NCI-H446 treated with DMSO at 0.1 percent for 48 hours (cell line): ENCODE measurements at regions not wholly inside any gene's neighbourhood (a gene's known extent, or its start where the extent isn't known, plus 50 kb on each side); places are given as distances from the start of the nearest gene placed in this dataset.
A peak's percentile ranks its signal among the peaks of the same experiment; 100 is the strongest.
"Not testable (repeated sequence)": the region's sequence is repeated elsewhere in the genome, so short reads cannot be mapped to it uniquely, and the experiment has no call there.

Experiments used
- DNase-seq: peaks from one replicate; lab custom pipeline; 2025; lab: John Stamatoyannopoulos, UW

DNA sequence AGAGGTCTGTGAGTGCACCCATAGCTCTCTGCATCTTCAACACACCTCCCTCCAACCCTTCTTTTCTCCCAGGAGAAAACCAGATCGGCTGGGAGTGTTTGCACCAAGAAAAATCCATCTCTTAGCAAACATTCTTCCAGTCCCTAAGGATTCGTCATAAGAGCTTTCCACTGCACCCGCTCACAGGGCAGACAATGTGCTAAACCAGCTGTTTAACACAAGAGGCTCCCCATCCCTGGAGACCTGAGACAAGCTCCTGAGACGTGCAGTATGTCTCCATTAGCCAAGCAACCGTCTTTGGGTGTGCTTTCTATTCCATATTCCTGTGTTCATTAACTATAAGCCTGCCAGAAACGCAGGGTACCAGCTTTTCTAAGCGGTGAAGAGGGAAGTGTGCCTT, 93.6 kb upstream of the ZNF462 start:
- no peak for DNase-seq

DNA sequence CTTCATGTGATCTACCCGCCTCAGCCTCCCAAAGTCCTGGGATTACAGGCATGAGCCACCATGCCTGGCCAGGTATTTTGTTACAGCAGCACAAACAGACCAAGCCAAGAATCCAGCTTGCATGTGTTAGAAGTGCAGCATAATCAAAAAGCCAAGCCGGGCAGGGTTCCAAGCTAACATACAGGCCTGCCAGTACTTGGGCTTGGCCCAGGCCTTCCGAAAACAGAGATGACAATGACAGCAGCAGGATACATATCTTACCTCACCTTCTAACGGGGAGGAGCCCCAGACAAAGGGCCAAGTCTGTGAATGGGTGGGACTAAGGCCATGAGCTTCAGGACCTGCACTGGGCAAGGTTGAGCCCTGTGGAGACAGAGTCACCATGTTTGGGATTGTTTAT, 91.4 kb upstream of the ZNF462 start:
- peak; percentile 42 for DNase-seq

DNA sequence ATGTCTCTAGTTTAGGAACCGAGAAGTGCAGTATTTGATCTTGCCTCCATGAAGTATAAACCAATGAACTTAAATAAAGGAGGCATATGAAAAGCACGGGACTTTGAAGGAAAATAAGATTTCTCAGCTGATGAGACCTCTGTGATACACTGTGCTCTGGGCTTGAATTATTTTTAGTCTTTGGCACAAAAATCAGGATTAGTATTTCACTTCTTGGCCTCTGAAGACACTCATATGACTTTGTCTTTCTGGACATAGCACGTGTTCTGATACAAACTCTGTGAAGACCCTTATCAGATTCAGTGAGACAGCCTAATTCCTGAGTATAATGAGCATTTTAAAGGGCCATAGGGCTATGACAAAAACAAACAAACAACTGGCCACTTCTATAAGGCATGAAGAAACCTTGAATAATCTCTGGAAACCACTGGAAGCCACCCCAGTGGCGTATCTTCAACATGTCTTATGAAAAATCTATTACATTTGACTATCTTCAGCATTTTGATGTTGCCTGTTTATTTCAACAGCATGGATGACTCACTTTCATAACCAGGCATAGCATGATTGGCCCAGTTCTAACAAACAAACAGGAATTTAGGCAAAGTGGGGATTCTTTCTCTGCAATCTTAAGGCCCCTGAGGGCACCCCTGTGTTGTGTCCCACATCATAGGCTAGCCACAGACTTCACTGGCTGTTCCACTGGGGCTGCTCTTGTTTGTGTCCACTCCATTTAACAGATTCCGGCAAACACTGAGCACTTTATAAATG, 90.3 kb upstream of the ZNF462 start:
- DNase-seq, result no peak

- DNase-seq, result no peak
Observed at GRCh38 chr9:106773750-106774149, 89.2 kb upstream of the ZNF462 start.

DNA sequence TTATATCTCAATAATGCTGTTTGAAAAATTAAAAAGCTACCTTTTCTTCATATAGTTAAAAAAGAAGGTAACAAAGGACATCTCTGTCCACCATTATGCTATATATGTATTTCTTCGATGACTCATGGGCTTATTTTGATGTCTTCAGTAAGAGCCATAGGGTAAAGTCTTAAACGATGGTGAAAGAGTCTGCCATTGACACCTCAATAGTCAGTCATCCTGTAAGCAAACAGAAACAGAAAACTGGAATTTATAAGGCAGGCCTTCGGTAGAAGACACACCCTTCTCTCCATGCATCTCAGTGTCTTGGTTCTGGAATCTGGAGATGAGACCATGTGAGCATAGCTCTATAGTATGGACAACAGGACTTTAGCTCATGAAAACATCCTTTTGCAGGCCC, 87.0 kb upstream of the ZNF462 start:
- DNase-seq, result no peak

- no peak for DNase-seq
Observed at GRCh38 chr9:106779796-106780195, 83.2 kb upstream of the ZNF462 start.

GRCh38 chr9:106783121-106783520, 79.8 kb upstream of the ZNF462 start:
- DNase-seq, result no peak

GRCh38 chr9:106784076-106784475, 78.9 kb upstream of the ZNF462 start:
- DNase-seq, result no peak

GRCh38 chr9:106785200-106785599, 77.8 kb upstream of the ZNF462 start:
- DNase-seq, result no peak

GRCh38 chr9:106788021-106788420, 74.9 kb upstream of the ZNF462 start:
- not testable (repeated sequence) for DNase-seq

DNA sequence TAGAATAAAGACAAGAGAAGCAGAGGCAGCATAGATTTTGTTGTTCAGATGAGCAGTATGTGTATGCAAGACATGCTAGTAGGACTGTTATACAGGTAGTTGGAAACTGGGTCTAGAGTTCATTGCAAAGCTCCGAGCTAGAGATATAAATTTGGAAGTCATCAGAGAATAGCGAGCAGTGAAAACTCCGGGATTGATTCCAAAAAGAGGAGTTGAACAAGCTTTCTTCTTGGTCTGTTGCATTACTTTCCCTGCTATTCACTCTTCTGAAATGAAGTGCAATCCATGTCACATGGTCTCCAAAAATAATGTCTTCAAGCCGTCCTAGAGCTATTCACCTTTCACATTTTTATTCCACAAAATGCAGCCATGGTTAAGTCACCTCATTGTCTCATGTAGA, 67.9 kb upstream of the ZNF462 start:
- no peak for DNase-seq

DNA sequence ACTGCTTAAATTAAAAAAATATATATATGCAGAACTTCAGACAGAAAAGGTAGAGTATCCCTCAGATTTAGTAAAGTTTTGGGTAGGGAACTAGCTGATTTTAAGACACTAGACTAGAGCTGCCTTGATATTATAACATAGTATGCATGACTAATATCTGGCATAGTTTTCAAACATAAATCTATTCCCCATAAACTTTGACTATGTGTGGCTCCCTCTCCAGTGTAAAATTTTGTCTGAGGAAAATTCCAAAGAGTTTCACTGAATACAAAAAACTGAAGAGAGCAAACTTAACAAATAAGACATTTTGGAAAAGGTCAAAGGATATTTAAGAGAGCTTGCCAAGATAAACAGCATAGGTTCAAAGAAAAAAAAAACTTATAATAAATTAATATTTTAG, 66.2 kb upstream of the ZNF462 start:
- DNase-seq, result no peak

DNA sequence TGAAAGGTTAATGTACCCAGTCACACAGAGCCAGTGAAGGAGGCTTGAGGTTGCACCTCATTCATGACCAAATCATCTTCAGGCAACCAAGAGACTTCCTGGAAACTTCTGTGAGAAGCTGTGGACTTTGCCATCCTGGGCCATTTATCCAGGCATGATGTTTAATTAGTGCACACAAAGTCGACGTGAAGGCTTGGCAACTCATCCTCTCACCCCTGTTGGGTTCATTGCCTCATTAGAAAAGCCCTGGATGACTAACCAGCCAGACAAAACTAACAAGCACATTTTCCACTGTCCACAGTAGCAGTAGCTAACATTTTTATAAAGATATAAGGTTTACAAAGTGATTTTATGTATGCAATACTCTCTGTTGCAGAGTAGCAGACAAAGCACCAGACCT, 65.7 kb upstream of the ZNF462 start:
- DNase-seq, result no peak

DNA sequence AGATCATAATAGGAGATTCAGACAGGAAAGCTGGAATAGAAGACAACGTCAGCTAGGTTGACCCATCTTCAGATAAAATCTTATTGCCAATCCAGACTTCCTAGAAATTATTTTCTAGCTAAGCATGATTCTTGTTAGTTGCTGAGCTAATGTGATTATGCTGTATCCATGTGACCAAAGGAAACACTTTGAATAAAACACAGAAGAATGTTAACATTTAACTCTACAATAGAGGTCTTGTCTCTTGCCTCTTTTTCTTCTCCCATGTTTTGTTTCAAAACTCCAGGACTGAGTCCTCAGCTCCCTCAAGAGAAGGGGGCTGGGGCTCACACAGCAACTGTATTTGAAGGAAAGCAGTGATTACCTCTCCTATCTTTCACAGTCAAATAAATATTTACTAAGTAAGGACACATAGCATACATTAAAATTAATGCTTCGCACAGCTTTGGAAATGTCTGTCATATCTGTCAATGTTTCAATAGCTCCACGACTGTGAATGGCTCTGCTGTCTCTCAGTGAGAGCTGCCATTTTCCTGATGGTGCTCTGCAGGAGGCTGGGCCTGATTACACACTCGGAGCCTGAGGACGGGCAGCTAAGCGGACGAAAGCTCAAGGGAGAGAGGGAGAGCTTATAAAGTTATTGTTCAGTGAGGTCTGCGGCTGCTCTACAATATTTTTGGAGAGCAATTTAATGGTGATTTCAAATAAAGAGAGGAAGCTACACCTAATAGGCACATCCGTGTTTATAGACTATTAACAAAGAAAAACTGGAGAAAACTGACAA, 64.8 kb upstream of the ZNF462 start:
- no peak for DNase-seq

DNA sequence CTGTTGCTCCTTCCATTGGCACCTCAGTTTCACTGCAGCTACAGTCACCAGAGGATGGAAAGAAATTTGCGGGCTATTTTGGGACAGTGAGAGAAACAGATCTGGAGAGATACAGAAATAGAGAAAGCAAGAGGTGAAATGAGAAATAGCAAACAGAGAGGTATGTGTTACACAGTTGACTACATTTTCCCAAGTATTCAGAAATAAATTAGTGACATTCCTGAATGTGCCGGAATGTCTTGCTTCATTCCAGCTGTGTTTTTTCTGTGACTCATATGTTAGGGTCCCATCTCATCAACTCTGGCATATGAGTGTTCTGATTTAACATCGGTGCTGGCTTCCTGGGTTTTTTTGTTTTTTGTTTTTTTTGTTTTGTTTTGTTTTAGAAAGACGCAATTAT, 63.8 kb upstream of the ZNF462 start:
- DNase-seq, result no peak

DNA sequence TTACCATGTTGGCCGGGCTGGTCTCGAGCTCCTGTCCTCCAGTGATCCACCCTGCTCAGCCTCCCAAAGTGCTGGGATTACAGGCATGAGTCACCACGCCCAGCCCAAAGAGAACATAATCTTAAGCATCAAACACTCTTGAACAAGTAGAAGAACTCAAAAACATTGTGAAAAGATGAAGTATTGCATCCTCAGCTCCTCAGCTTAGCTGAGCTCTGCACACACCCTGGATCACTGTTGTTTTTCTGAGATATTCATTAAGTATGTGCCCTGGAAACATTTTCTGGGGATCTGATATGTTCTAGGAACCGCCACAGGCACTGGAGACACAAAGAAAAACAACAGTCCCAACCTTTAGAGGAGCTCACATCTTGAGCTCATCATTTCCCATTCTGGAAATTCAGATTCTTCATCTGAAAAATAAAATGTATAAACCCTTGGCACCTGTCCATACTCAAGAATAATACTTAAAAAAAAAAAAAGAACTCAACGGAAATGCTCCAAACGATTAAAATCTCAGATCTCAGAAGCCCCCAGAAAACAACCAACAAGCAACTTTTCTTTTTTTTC, 62.2 kb upstream of the ZNF462 start:
- DNase-seq, result no peak

- DNase-seq, result no peak
Observed at GRCh38 chr9:106801816-106802215, 61.1 kb upstream of the ZNF462 start.
